Testis (tissue), 2 donors: ENCODE measurements at regions not wholly inside any gene's neighbourhood (a gene's known extent, or its start where the extent isn't known, plus 50 kb on each side); places are given as distances from the start of the nearest gene placed in this dataset.

Experiments used
- DNase-seq: peaks from one replicate; pipeline ENCODE4 v3.0.0-alpha.2; 2019
- H3K27ac ChIP-seq, 2 donors: fragments of 200-600 bp; sonication (generic); one replicate each; pipeline ENCODE4 v1.5.1; 2019
- H3K27me3 ChIP-seq: fragments of 200-600 bp; sonication (generic); one replicate; pipeline ENCODE4 v1.5.1; 2019
- H3K36me3 ChIP-seq: fragments of 200-600 bp; sonication (generic); one replicate; pipeline ENCODE4 v1.5.1; 2017; ENCODE audit warnings: low read depth; ENCODE audit errors: missing control alignments
- H3K4me1 ChIP-seq: fragments of 200-600 bp; sonication (generic); one replicate; pipeline ENCODE4 v1.5.1; 2019
- H3K4me3 ChIP-seq, 2 donors: fragments of 200-600 bp; sonication (generic); one replicate each; pipeline ENCODE4 v1.5.1; 2017 to 2019
- H3K9me3 ChIP-seq: fragments of 200-600 bp; sonication (generic); one replicate; pipeline ENCODE4 v1.5.1; 2017
- POLR2A ChIP-seq: fragments of 450-650 bp; IDR thresholded peaks from one replicate; pipeline ENCODE4 v1.6.1; 2017; ENCODE audit warnings: antibody characterized with exemption, mild to moderate bottlenecking, moderate library complexity
- WGBS, 2 donors: methylation state at CpG; one replicate each; pipeline ENCODE4 v1.1.5; 2018; 5-methylcytosine and 5-hydroxymethylcytosine counted together
- intact Hi-C: fragments of 100-400 bp; cut with DNase I; formaldehyde crosslinking; loops from one replicate; pipeline ENCODE4 v1.15.1; 2023; ENCODE audit warnings: low total_unique reads
- TF ChIP-seq, protein P1 (sequence below), 3 experiments: fragments of 450-650 bp in 2 of 3; fragments of 200-600 bp in 1 of 3; sonication (generic) in 1 of 3; IDR thresholded peaks; one replicate each; pipeline ENCODE4 v1.5.1; 2016 to 2019; ENCODE audit warnings: antibody characterized with exemption in 3 of 3, mild to moderate bottlenecking in 2 of 3, moderate library complexity in 1 of 3

- no peak overlapping the region for H3K4me3 ChIP-seq
- DNase-seq = no peak
- no peaks in the 10 kb centered on the region for H3K9me3 ChIP-seq
- no peaks in the 10 kb centered on the region for H3K36me3 ChIP-seq
- WGBS, 2 donors = 84 to 90% methylated on average over 2 of the region's 2 CpGs
- H3K27me3 ChIP-seq = no peaks in the 10 kb centered on the region
- H3K4me1 ChIP-seq = no peaks in the 10 kb centered on the region
- H3K27ac ChIP-seq = no peak overlapping the region
- TF ChIP-seq POLR2A = no peak
- TF ChIP-seq, protein P1, sequence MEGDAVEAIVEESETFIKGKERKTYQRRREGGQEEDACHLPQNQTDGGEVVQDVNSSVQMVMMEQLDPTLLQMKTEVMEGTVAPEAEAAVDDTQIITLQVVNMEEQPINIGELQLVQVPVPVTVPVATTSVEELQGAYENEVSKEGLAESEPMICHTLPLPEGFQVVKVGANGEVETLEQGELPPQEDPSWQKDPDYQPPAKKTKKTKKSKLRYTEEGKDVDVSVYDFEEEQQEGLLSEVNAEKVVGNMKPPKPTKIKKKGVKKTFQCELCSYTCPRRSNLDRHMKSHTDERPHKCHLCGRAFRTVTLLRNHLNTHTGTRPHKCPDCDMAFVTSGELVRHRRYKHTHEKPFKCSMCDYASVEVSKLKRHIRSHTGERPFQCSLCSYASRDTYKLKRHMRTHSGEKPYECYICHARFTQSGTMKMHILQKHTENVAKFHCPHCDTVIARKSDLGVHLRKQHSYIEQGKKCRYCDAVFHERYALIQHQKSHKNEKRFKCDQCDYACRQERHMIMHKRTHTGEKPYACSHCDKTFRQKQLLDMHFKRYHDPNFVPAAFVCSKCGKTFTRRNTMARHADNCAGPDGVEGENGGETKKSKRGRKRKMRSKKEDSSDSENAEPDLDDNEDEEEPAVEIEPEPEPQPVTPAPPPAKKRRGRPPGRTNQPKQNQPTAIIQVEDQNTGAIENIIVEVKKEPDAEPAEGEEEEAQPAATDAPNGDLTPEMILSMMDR (IDR thresholded peaks at IDR 0.05) = no peak
- intact Hi-C loops = no loop called here
Measured at GRCh38 chr2:51976623-51977022, 944.7 kb upstream of the NRXN1 start.

DNA sequence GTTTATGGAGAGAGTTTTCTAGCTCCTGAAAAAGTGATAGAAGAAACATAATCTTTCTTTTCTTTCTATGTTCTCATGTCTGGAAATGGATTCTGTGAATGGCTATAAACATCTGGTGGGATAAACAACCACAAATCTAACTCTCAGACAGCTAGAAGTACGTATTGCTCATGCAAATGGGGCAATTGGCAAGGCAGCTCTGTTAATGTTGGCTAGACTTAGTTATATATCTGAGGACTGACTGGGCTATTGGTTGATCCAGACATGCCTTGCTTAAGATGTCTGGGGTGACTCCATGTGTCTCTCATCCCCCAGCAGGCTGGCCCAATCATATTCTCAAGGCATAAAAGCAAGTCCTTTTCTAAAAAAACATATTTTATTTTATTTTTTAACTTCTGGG, 939.2 kb upstream of the NRXN1 start:
- Histone ChIP-seq H3K27ac (no peak overlapping the region), H3K9me3 (no peaks in the 10 kb centered on the region), H3K4me3 (no peak overlapping the region), H3K4me1 (no peaks in the 10 kb centered on the region), H3K36me3 (no peaks in the 10 kb centered on the region), H3K27me3 (no peaks in the 10 kb centered on the region)
- no peak for TF ChIP-seq POLR2A
- TF ChIP-seq, protein P1 (IDR thresholded peaks at IDR 0.05) = no peak
- 21 to 44% methylated on average over 1 of the region's 1 CpG for WGBS, 2 donors
- no peak for DNase-seq
- intact Hi-C loops = no loop called here

- Histone ChIP-seq H3K27me3 (no peaks in the 10 kb centered on the region), H3K9me3 (no peaks in the 10 kb centered on the region), H3K27ac (no peak overlapping the region), H3K36me3 (no peaks in the 10 kb centered on the region), H3K4me3 (no peak overlapping the region), H3K4me1 (no peaks in the 10 kb centered on the region)
- DNase-seq = no peak
- intact Hi-C loops = no loop called here
- WGBS, 2 donors = 56 to 87% methylated on average over 1 of the region's 1 CpG
- TF ChIP-seq POLR2A = no peak
- TF ChIP-seq, protein P1 (IDR thresholded peaks at IDR 0.05) = no peak
Measured at GRCh38 chr2:51969347-51969746, 937.4 kb upstream of the NRXN1 start.

DNA sequence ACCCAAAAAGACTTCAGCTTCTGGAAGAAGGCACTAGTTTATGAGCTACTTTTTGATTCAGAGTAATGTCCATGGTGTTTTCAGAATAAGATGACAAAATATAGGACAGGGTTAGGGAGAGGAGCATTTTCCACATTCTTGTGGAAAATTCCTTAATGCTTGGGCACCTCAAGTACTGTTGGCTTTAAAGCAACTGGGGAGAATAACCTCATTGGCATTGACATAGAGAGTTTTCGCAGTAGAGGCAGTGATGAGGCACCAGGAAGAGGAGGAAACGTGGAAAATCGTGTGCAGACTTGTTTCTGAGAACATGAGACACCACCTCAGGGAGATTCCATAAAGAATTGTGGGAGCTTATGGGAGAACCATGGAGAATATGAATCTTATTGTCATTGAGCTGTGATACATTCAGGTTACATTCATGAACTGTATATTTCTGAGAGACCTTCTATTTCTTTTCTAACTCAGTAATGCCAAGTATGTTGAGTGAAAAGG, 929.0 kb upstream of the NRXN1 start:
- DNase-seq = no peak
- Histone ChIP-seq H3K9me3 (no peaks in the 10 kb centered on the region), H3K36me3 (no peaks in the 10 kb centered on the region), H3K27ac (no peak overlapping the region), H3K27me3 (no peaks in the 10 kb centered on the region), H3K4me1 (no peaks in the 10 kb centered on the region), H3K4me3 (no peak overlapping the region)
- WGBS, 2 donors = 88 to 91% methylated on average over 3 of the region's 3 CpGs
- TF ChIP-seq, protein P1 (IDR thresholded peaks at IDR 0.05) = no peak
- TF ChIP-seq POLR2A = no peak
- intact Hi-C loops = no loop called here

GRCh38 chr2:51960281-51960680, 928.3 kb upstream of the NRXN1 start:
- H3K27ac ChIP-seq = no peak overlapping the region
- intact Hi-C loops = no loop called here
- no peak for DNase-seq
- no peaks in the 10 kb centered on the region for H3K4me1 ChIP-seq
- H3K9me3 ChIP-seq = no peaks in the 10 kb centered on the region
- 72 to 81% methylated on average over 2 of the region's 2 CpGs for WGBS, 2 donors
- no peaks in the 10 kb centered on the region for H3K27me3 ChIP-seq
- H3K36me3 ChIP-seq = no peaks in the 10 kb centered on the region
- TF ChIP-seq, protein P1 (IDR thresholded peaks at IDR 0.05) = no peak
- no peak for TF ChIP-seq POLR2A
- H3K4me3 ChIP-seq = no peak overlapping the region
